NCI-H748 (cell line): ENCODE measurements at regions not wholly inside any gene's neighbourhood (a gene's known extent, or its start where the extent isn't known, plus 50 kb on each side); places are given as distances from the start of the nearest gene placed in this dataset.
"Not testable (repeated sequence)": the region's sequence is repeated elsewhere in the genome, so short reads cannot be mapped to it uniquely, and the experiment has no call there.

Experiments used
- DNase-seq: peaks from one replicate; lab custom pipeline; 2025; ENCODE audit not compliant: unreplicated experiment; lab: John Stamatoyannopoulos, UW

DNA sequence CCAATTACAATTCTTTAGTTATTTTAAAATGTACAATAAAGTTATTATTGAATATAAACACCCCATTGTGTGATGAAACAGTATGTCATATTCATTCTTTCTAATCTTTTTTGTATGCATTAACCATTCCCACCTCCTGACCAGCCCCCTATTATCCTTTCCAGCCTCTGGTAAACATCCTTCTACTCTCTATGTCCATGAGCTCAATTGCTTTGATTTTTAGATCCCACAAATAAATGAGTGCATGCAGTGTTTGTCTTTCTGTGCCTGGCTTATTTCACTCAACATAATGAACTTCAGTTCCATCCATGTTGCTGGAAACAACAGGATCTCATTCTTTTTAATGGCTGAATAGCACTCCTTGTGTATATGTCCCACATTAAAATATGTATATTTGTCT, 1858.9 kb upstream of the C9orf72 start:
- no peak for DNase-seq

DNA sequence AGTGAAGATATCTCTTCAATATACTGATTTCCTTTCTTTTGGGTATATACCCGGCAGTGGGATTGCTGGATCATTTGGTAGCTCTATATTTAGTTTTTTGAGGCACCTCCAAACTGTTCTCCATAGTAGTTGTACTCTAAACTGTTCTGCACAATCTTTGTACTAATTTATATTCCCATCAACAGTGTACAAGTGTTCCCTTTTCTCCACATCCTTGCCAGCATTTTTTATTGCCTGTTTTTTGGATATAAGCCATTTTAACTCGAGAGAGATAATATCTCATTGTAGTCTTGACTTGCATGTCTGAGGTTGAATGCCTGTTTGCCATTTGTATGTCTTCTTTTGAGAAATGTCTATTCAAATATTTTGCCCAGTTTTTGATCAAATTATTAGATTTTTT, 1859.4 kb upstream of the C9orf72 start:
- not testable (repeated sequence) for DNase-seq

DNA sequence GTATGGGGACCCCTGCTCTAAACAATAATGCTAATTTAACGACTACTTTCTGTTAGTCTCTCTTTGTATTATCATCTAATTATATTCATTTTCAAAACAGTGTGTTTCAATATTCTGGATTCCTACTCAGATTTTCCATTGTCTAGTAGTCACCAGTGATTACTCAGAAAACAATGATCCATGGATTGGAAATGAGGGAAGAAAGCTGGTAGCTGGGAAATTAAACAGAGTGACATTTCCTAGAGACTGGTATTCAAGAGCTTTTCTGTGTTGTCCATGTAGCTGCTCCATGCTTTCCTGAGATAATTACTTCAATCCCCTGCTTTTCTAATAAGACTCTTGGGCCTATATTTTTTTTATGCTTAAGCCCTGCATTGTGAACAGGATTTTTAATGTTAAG, 1862.1 kb upstream of the C9orf72 start:
- DNase-seq, result no peak

DNA sequence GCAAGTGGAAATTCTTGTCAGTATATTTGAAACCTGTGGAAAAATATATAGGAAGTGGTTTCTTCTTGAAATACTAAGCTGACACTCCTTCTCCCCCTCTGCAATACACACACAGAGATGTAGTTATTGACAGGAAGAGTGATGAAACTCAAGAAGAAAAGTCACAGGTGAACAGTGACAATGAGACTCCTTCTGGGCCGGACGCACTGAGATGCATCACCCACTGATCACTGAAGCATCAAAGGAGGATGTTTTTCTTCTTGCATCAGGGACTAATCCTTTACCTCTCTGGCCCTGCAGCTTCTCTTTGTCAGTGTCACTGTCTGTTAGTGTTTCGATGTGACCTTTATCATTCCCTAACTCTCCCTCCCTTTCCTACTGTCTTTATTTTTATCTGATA, 1864.2 kb upstream of the C9orf72 start:
- DNase-seq, result no peak

DNA sequence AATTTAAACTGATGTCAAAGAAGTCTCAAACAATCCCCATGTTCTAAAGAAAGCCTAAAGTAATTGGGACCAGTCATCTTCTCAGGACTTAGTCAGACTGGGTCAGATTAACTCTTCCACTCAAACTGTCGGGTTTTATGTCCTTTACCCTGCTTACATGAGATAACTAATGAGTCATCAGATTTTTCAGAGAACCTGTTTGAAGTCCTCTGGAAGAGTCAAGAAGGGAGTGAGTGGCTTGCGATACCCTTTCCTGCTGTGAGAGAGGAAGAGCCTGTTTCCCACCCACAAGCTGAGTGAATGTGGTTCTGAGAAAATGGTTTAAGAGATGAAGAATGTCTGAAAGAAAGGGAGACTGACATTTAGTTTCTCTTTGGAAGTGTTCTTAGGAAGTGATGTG, 1866.7 kb upstream of the C9orf72 start:
- DNase-seq, result no peak

DNA sequence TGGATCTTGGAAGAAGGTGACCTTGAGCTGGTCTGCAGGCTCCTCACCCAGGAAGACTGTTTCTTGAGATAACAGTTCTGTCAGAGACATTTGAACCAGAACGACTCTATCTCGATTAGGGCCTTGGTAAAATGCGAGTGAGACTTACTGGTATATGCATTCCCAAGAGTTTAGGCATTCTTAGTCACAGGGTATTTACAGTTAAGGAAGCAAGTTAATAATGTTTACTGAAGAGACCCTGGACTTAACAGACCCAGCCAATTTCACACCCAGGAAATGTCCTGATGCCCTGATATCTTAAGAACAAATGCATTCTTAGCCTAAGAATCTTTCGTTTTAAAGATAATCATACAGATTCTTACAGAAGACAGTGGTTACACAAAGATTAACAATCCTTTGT, 1867.2 kb upstream of the C9orf72 start:
- no peak for DNase-seq

DNA sequence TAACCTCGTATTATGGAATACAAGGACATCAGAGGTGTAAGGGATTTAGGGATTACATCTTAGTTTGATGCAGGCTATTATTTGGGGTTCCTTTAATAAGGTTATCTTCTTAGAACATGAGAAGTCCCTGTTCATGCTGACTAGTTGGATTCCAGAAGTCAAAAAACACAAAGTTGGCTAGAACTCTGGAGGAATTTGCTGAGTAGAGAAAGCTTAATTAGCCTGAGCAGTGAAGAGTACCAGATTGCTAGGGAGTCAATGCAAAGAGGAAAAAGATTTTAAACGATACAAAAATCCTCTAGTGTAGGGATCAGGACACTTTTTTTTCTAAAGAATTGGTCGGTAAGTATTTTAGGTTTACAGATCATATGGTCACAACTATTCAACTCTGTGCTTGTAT, 1872.5 kb upstream of the C9orf72 start:
- no peak for DNase-seq

DNA sequence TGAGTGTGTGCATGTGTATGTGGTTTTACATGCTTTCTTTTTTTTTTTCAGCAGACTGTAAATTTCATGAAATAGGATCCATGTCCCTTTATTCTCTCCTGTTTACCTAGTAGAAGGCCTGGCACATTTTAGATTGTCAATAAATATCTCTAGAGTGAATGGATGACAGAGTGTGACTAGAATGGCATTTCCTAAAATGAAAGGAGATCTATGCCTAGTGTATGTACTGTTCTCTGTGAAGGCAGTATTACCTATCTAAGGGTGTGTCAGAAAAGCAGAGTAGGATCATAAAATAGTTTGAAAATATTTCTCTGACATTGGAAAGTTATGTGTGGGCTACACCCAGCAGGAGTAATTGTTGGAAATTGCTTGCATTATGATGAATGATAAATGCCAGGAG, 1876.0 kb upstream of the C9orf72 start:
- peak; percentile 92 for DNase-seq

DNA sequence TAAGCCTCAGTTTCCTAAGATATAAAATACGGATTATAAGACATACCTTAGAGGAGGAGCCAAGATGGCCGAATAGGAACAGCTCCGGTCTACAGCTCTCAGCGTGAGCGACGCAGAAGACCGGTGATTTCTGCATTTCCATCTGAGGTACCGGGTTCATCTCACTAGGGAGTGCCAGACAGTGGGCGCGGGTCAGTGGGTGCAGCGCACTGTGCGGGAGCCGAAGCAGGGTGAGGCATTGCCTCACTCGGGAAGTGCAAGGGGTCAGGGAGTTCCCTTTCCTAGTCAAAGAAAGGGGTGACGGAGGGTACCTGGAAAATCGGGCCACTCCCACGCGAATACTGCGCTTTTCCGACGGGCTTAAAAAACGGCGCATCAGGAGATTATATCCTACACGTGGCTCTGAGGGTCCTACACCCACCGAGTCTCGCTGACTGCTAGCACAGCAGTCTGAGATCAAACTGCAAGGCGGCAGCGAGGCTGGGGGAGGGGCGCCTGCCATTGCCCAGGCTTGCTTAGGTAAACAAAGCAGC, 1877.1 kb upstream of the C9orf72 start:
- DNase-seq, result peak; percentile 54

DNA sequence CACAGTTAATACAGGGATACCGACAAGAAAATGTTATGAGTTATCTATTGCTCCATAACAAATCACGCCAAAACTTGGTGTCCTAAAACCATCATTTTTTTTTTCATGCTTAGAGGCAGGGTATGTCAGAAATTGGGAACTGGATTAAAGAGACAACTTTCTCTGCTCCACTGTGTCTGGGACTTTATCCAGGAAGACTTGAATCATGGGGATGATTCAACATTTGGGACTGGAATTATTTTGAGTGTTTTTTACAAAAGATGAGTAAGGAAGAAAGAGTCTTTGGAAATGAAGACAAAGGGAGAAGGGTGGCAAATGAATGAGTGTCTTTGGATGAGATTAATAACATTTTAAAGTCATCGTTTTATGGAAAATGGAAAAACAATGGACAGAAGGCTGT, 1883.7 kb upstream of the C9orf72 start:
- no peak for DNase-seq

DNA sequence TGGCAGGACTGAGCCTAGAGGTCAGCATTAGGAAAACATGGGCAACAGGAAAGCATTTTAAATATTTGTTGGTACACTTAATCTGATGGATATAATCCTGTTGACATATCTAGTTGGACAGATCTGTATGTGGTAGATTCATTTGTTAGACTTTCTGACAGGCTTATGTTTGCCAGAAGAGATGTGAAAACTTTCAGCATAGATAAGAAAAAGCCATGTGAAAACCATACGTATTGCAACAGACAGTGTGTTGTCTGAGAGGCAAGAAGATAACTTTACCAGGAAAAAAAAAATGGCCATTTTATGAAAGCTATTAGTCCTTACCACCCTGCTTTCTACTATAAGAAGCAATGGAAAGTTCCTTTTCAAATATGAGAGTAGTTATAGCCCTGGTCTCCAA, 1902.2 kb upstream of the C9orf72 start:
- no peak for DNase-seq

DNA sequence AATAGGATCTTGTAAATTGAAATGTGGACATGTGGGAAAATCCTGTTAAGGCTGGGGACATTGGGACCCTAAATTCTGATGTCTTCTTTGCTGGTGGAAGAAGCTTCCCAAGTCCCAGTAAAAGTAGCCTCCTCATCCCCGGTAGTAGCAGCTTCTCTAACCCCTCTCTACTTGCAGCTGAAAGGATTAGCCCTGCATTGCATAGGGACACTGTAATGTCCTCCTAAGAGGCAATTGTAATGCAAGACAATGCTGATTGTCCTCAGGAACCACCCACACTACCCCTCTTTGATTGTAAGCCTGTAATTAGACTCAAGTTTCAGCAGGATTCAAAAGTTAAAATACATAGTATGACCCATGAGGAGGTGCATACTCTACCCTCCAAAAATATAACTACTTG, 1938.4 kb upstream of the C9orf72 start:
- DNase-seq, result no peak

DNA sequence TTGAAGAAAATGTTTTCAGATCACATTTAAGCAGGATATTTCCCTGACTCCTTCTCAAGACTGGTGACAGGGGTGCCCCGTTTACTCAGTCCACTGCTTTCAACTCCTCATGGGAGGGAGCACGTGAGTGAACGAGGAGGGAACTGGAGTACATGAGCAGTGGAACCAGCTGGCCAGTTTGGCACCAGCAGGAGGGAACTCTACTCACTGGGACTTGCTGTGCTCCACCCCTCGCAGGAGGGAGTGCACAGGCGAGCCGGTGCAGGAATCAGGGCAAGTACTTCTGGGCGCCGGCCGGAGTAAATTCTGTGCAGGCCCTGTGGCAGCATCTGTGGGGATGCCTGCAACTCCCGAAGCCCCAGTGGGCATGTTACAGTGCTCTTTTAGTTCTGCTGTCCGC, 1941.1 kb upstream of the C9orf72 start:
- peak; percentile 87 for DNase-seq

DNA sequence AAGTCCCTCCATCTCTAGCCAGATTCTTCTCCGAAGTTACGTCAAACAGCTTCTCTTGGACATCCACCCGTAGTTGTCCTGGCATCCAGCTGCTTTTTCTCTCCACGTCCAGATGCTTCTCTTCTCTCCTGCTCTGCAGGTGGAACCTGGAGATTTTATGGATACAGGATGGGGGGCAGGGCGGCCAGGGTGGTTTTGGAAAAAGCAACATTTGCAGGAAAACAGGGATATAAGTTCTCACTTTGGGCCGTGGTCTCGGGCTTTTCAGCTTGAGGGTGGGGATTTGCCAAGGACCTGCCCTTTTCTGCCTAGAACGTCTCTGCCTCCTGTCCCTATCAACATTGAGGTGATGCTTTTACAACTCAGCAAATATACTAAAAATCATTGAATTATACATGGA, 1941.6 kb upstream of the C9orf72 start:
- DNase-seq, result no peak

DNA sequence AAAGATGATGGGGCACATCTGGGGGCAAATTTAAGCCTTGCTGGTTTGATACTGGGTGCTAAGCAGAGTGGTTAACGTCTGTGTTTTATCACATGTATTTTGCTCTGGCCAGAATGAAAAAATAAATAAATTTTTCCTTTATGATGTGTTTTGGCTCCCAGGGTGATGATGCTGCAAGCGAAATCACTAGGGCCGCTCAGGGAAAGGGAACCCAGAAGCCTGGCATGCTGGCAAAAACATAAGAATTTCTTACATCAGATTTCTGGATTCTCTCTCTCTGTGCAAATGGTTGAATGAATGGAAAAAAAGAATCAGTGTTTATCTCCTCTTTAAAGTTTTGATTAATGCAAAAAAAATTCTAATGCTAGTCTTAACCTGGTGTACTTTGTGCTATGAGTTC, 1975.2 kb upstream of the C9orf72 start:
- no peak for DNase-seq

DNA sequence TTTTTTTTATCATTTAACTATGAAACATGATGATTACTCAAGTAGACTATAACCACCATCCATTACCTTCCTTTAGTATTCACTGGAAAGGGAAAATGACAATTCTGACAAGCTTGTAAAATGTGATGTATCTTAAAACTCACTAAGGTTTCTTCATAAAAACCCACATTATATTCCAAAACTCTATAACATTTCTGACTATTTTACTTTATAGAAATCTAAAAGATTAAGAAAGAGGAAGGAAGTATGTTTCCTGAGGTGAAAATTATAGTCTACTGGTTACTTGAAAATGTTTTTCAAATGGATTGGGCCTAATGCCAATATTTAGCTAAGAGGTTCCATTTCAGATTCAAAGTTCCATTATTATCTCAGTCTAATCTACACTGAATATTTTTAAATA, 1982.2 kb upstream of the C9orf72 start:
- no peak for DNase-seq

DNA sequence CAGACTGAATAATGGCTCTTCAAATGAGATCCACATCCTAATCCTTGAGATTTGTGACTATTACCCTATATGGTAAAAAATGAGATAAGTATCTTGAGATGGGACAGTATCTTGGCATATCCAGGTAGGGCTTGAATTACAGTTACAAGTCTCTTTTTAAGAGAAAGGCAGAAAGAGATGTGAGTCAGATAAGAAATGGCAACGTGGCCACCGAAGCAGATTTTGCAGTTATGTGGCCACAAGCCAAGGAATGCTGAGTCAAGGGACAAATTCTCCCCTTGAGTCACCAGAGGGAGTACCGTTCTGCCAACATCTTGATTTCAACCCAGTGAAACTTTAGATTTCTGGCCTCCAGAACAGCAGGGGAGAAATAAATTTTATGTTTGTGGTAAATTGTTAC, 1983.0 kb upstream of the C9orf72 start:
- no peak for DNase-seq

DNA sequence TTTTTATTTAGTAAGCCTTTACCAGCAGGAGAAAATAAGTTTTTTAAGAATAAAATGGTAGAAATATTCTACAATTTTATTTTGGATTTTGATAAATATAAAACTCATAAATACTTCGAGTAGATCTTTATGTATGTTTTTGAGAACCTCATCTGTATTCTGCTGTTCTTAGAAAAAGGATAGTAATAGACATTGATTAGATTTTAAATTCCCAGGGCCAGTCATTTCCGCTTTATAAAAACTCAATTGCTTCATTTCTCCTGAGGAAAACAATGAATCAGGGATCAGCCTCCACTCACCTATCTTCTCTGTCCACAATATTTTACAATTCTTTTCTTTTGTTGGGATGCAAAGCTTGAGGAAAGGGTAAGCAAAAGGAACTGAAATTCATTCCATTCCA, 1983.5 kb upstream of the C9orf72 start:
- no peak for DNase-seq

DNA sequence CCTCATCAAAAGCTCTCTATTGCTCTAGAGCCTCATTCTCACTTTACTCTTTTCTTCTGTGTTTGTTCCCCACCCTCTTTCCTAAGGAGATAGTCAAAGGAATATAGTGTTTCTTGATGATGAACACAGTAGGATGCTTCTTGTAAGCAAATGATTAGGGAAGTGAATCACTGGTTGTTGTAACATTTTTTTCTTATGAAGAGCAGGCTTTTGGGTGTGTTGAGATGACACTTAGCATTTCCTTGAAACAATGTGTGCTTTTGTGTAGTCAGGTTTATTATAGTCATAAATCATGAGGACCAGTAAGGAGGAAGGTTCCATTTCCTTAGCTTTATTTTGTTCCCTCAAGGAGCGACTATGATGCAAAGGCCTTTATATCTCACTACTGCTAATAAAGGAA, 1991.3 kb upstream of the C9orf72 start:
- no peak for DNase-seq

DNA sequence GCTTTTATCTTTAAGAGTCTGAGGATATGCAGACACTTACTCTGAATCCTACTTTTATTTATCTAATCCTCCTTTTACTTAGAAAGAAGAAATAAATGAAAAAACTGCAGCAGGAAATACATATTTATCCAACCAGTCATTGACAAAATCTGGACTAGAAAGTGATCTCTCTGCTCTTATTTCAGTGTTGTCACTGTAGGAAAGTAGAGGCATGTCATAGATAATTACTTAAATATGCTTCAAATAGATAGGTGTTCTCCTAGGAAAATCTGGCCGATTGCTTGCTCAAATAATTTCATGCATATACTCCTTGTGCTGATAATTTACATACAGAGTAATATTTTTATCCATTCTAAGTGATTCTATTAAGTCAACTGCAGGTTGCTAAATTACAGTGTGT, 2001.9 kb upstream of the C9orf72 start:
- no peak for DNase-seq

DNA sequence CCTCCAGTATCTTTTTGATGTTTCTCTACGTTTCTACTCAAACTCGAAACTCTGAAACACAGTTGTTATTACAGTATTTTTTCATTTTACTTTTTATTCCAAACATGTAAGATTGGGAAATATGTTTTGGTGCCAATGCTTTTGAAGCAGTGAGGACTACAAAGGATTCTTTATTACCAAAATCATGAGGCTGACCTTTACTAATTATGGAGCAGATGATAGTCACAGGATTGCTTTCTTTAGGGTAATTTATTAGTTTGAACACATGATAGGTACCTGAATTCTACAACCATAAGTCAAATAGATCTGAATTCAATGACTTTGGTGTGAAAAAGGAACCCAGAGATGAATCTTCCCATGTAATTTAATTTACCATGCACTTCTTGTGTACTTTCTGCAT, 2015.1 kb upstream of the C9orf72 start:
- DNase-seq, result no peak

DNA sequence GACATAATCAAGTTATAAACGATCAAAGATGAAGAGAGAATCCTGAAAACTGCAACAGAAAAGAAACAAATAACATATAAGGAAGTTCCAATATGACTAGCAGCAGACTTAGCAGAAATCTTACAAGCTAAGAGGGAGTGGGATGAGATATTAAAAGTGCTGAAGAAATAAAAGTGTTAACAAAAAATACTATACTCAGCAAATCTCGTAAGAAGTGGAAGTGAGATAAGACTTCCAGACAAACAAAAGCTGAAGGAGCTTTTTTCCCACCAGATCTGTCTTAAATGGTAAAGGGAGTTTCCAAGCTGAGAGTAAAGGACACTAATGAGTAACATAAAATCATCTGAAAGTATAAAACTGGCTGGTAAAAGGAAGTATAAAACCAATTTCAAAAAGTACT, 2036.0 kb upstream of the C9orf72 start:
- DNase-seq, result no peak

DNA sequence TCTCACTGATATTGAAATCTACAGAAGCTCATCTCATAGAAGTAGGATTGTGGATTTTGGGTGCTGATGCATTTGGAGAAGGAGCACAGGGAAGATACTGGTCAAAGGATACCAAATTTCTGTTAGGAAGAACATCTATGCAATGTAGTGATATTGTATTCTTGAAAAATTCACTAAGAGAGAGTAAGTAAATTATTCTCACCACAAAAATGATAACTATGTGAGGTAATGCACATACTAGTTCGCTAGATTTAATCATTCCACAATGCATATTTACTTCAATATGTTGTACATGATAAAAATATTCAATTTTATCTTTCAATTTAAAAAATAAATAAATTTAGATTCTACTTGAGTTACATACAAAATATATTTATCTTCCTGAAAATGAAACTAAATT, 2040.5 kb upstream of the C9orf72 start:
- DNase-seq, result no peak

DNA sequence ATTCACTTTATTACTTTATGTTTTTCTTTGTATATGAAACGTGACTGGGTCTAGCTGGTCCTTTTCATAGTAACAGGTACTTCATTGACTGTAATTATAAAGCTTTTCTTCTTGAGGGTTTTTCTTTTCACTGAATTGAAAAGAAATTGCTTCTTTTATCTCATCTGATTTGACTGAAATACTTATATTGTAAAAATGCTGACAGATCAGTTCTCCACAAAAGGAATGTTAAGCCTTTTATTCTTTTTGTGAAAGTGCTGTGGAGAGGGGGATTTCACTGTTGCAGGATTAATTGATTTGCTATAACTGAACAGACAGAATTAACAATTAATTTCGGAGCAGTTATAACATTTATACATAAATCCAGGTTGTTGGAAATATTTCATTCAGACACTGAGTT, 2043.6 kb upstream of the C9orf72 start:
- DNase-seq, result no peak
